RPMI8226 (cell line): ENCODE measurements at regions not wholly inside any gene's neighbourhood (a gene's known extent, or its start where the extent isn't known, plus 50 kb on each side); places are given as distances from the start of the nearest gene placed in this dataset.
A peak's percentile ranks its signal among the peaks of the same experiment; 100 is the strongest.

Experiments
- DNase-seq: peaks from one replicate; pipeline ENCODE4 v3.0.0-alpha.2; 2015

GRCh38 chr4:57554556-57555092, 444.4 kb upstream of the IGFBP7 start:
- DNase-seq = no peak

- DNase-seq = no peak
Measured at GRCh38 chr4:57553728-57554127, 443.5 kb upstream of the IGFBP7 start.

- DNase-seq = no peak
Measured at GRCh38 chr4:57550198-57550597, 440.0 kb upstream of the IGFBP7 start.

GRCh38 chr4:57548856-57549255, 438.7 kb upstream of the IGFBP7 start:
- no peak for DNase-seq

GRCh38 chr4:57544811-57545654, 434.8 kb upstream of the IGFBP7 start:
- no peak for DNase-seq

- DNase-seq = no peak
Measured at GRCh38 chr4:57504797-57505530, 394.8 kb upstream of the IGFBP7 start.

GRCh38 chr4:57504139-57504538, 394.0 kb upstream of the IGFBP7 start:
- DNase-seq = no peak

GRCh38 chr4:57501720-57502119, 391.5 kb upstream of the IGFBP7 start:
- DNase-seq = no peak

- no peak for DNase-seq
Measured at GRCh38 chr4:57499786-57500185, 389.6 kb upstream of the IGFBP7 start.

GRCh38 chr4:57498251-57498650, 388.1 kb upstream of the IGFBP7 start:
- DNase-seq = no peak

GRCh38 chr4:57496697-57497471, 386.7 kb upstream of the IGFBP7 start:
- DNase-seq = no peak

GRCh38 chr4:57494821-57495220, 384.6 kb upstream of the IGFBP7 start:
- no peak for DNase-seq

GRCh38 chr4:57492251-57492878, 382.2 kb upstream of the IGFBP7 start:
- no peak for DNase-seq

- DNase-seq = no peak
Measured at GRCh38 chr4:57491388-57491787, 381.2 kb upstream of the IGFBP7 start.

GRCh38 chr4:57490520-57491255, 380.5 kb upstream of the IGFBP7 start:
- DNase-seq = peak; percentile 6

GRCh38 chr4:57488366-57489162, 378.4 kb upstream of the IGFBP7 start:
- no peak for DNase-seq

GRCh38 chr4:57475424-57475823, 365.2 kb upstream of the IGFBP7 start:
- DNase-seq = no peak

- DNase-seq = no peak
Measured at GRCh38 chr4:57465321-57466056, 355.3 kb upstream of the IGFBP7 start.

GRCh38 chr4:57462843-57463242, 352.7 kb upstream of the IGFBP7 start:
- no peak for DNase-seq

GRCh38 chr4:57460967-57461366, 350.8 kb upstream of the IGFBP7 start:
- no peak for DNase-seq
